LNCaP clone FGC (cell line): ENCODE measurements at regions not wholly inside any gene's neighbourhood (a gene's known extent, or its start where the extent isn't known, plus 50 kb on each side); places are given as distances from the start of the nearest gene placed in this dataset.

ENCODE experiments used
- DNase-seq: peaks from one replicate; pipeline ENCODE4 v3.0.0-alpha.2; 2011; ENCODE audit warnings: low read depth
- H3K4me3 ChIP-seq: 2 replicates; pipeline ENCODE4 v1.5.1; 2011; ENCODE audit warnings: mild to moderate bottlenecking, low read depth, low read length, control low read depth
- TF ChIP-seq, protein P1 (sequence below): IDR thresholded peaks from 2 replicates; pipeline ENCODE4 v1.5.1; 2012; ENCODE audit warnings: mild to moderate bottlenecking; ENCODE audit not compliant: control insufficient read depth, insufficient read depth; ENCODE audit errors: extremely low read depth

DNA sequence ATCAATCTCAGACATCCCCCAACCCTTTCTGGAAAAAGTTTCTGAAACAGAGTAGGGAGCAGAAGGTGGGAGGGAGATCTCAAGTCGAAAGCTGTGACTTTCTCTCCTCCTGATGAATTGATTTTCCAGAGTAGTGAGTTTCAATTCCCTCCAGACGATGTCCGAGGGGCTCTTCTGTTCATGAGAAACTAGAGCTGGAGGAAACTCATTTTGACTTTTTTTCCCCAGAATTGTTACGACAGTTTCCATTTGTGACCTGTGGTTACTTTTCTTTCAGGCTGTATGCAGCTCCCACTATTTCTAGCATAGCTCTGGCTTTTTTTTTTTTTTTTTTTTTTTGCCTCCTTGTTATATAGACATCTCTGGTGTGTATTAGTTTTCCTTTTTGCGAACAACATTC, 422.1 kb upstream of the SALL1 start:
- TF ChIP-seq, protein P1, sequence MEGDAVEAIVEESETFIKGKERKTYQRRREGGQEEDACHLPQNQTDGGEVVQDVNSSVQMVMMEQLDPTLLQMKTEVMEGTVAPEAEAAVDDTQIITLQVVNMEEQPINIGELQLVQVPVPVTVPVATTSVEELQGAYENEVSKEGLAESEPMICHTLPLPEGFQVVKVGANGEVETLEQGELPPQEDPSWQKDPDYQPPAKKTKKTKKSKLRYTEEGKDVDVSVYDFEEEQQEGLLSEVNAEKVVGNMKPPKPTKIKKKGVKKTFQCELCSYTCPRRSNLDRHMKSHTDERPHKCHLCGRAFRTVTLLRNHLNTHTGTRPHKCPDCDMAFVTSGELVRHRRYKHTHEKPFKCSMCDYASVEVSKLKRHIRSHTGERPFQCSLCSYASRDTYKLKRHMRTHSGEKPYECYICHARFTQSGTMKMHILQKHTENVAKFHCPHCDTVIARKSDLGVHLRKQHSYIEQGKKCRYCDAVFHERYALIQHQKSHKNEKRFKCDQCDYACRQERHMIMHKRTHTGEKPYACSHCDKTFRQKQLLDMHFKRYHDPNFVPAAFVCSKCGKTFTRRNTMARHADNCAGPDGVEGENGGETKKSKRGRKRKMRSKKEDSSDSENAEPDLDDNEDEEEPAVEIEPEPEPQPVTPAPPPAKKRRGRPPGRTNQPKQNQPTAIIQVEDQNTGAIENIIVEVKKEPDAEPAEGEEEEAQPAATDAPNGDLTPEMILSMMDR, result no peak
- DNase-seq, result no peak
- H3K4me3 ChIP-seq, result no peak overlapping the region

DNA sequence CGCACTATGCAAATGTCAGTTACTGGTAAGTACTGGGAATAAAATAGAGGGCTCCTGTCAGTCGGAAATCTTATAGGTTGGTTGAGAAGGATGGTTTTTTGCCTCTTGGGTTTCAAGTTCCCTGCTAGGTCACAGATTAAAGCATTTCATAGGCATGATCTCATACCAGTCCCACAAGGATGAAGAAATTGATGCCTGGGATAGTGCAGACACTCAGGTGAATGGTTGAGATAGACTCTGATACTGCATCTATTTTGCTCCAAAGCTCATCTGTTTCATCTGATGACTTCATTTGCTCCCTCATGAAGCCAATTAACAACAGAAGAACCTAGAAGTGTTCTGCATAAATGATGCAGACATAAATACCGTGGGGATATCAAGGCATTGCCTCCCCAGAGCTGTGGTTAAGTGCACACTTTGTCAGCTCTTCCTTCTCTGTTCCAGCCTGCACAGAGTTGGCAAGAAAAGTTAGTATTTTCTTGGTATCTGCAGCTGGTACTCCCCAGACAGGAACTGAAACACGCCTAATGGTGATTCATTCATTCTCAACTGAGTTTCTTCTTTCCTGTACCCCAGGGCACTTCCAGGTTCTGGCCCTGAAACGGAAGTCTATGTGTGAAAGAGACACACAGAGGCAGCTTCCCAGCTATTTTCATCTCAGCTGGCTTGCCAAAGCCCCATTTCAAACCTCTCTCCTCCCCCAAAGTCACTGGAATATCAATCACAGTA, 418.3 kb upstream of the SALL1 start:
- TF ChIP-seq, protein P1, result no peak
- H3K4me3 ChIP-seq, result no peak overlapping the region
- DNase-seq, result no peak

DNA sequence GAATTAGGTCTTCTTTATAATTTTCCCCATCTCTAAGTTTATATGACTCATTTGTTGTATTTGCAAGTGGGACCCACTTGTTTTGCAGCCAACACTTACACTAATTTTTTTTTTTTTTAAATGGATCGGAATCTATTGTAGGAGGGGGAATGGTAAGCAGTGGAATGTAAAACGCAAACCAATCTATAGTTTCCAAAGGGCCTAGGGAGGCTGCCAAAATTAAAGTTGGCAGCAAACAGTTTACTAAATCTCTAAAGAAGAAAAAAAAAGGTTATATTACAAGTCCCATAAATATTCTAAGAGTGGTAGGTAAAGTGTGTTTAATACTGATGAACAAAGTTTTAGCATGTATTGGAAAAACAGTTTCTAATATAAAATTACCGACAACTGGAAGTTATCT, 416.8 kb upstream of the SALL1 start:
- no peak for DNase-seq
- no peak overlapping the region for H3K4me3 ChIP-seq
- TF ChIP-seq, protein P1, result no peak

DNA sequence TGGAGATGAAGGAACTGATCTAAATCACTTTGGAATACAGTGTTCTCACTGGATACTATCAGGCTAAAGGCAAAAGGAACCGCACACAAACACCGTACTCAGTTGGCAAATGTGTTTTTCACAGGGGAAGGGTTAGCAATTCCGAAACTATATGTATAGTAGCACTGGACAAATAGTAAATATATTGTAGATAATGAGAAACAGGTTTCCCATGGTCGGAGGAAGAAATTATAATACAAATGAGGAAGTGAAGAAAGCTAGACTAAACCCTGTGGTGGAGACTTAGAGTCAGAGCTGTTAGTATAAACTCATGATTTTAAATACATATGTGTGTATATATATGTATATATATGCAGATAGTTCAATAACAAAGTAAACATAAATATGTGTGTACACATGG, 414.1 kb upstream of the SALL1 start:
- H3K4me3 ChIP-seq, result no peak overlapping the region
- DNase-seq, result no peak
- TF ChIP-seq, protein P1, result no peak

DNA sequence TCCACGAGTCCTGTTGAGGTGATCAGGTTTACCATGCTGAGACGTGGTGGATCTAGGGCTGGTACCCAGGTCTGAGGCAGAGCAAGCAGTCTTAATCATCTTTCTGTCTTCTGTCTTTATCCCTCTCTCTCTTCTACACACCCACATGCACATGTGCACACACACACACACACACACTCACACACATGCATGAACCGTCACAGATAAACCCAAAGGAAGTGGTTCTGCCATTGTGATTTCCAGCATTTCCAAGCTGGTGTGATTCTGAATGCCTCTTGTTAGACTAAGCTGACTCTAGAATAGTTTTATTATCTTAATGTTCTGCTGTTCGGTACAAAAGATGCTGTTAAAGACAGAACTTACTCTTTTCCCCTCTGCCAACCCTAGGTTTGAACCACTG, 411.8 kb upstream of the SALL1 start:
- TF ChIP-seq, protein P1, result no peak
- H3K4me3 ChIP-seq, result no peak overlapping the region

DNA sequence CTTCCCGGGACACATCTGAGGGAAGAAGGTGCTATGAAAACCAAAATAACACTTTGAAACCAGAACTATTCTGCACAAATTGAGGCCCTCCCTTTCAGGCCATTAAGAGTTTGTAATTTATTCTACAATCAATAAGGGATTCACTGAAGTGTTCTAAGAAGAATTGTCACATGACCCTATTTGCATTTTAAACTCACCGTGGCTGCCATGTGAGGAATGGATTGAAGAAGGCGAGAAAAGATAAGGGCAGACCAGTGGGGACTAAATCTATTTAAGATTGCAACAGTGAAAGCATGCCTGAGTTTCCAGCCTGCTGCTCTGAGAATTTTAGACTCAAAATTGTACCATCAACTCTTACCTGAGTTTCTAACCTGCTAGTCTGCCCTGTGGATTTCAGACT, 408.8 kb upstream of the SALL1 start:
- H3K4me3 ChIP-seq, result no peak overlapping the region
- no peak for DNase-seq
- TF ChIP-seq, protein P1, result no peak

More for the DNA sequence above, 411.8 kb upstream of the SALL1 start:
- DNase-seq, result no peak

DNA sequence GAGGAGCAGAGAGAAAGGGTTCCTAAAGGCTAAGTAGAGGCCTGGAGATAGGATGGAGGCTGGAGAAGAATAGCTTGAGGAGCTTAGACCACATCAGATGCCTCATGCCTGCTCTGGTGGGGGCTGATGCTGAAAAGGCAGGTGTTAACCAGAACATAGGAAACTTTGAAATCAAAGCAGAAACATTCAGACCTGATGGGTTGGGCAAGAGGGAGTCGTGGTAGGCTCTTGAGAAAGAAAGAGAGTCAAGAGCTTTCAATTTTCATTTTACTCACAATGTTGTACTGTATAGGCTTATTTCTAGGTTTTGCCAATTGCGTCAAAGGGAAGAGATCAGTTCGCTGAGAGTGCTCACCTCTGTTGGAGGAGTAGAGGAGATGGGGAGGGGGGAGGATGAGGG, 406.6 kb upstream of the SALL1 start:
- TF ChIP-seq, protein P1, result no peak
- no peak overlapping the region for H3K4me3 ChIP-seq
- DNase-seq, result no peak
